GM13976 (cell line): ENCODE measurements at regions not wholly inside any gene's neighbourhood (a gene's known extent, or its start where the extent isn't known, plus 50 kb on each side); places are given as distances from the start of the nearest gene placed in this dataset.

Source experiments
- DNase-seq: peaks from one replicate; pipeline ENCODE4 v3.0.0; 2012; ENCODE audit warnings: low spot score
- in situ Hi-C: fragments of 300-500 bp; cut with MboI; formaldehyde crosslinking; loops from one replicate; pipeline ENCODE4 v1.12.0; 2022; ENCODE audit warnings: low sequenced_read_pairs, mixed read lengths, inconsistent platforms; ENCODE audit not compliant: unreplicated experiment
- TF ChIP-seq, protein P1 (sequence below): IDR thresholded peaks from 2 replicates; pipeline ENCODE4 v1.5.1; 2012; ENCODE audit warnings: borderline replicate concordance, mild to moderate bottlenecking; ENCODE audit not compliant: insufficient read depth; ENCODE audit errors: extremely low read depth, missing control alignments, control extremely low read depth

DNA sequence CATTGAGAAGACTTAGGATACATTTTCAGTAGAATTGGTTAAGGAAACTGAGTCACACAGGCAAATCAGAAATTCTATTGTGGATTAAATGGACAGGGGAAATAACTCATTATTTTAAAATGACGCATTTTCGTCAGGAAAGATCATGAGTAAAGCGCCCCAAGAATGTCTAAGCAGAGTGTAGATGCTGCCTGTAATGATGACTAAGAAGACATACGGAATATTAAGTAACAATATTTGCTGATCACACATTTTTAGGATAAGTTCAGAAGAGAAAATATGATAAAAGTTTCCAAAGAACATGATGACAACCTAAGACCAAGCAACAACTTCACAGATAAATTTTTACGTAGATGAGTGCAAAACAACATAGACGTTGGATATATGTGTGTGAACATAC is 596.3 kb upstream of the TENM3 start:
- in situ Hi-C loops: no loop called here
- no peak for DNase-seq
- TF ChIP-seq, protein P1, sequence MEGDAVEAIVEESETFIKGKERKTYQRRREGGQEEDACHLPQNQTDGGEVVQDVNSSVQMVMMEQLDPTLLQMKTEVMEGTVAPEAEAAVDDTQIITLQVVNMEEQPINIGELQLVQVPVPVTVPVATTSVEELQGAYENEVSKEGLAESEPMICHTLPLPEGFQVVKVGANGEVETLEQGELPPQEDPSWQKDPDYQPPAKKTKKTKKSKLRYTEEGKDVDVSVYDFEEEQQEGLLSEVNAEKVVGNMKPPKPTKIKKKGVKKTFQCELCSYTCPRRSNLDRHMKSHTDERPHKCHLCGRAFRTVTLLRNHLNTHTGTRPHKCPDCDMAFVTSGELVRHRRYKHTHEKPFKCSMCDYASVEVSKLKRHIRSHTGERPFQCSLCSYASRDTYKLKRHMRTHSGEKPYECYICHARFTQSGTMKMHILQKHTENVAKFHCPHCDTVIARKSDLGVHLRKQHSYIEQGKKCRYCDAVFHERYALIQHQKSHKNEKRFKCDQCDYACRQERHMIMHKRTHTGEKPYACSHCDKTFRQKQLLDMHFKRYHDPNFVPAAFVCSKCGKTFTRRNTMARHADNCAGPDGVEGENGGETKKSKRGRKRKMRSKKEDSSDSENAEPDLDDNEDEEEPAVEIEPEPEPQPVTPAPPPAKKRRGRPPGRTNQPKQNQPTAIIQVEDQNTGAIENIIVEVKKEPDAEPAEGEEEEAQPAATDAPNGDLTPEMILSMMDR: no peak

DNA sequence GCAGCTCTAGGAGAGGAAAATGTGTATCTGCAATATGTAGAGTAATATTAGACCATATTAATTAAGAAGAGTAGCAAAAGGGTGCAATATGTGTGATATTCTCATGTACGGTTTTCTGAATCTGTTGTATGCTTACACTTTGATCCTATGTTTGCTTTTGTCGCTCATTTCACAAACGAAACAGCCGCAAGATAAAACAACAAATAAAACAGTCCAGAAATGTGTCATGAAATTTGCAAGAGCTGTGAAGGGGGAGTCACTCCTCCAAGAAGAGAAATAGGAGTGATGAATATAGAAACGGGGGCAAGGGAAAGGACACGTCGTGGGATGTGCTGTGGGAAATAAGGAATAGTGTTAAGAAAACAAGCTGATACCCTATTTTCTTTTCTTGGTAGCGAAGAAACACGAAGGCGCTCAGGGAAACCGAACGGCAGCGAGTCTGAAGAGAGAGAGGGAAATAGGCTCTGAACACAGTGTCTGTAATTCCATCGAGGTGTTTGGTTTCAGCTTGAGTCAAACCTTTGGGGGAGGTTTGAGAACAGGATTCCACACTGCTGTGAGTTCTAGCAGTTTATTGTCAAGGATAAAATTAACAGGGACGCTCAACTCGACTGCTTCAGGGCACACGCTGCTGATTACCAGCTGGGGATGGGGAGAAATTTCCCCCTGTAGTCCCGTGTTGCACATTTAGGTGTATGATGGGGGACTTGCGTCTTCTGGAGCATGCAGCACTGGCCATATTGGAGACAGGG is 595.6 kb upstream of the TENM3 start:
- DNase-seq: no peak
- TF ChIP-seq, protein P1: no peak
- in situ Hi-C loops: no loop called here

DNA sequence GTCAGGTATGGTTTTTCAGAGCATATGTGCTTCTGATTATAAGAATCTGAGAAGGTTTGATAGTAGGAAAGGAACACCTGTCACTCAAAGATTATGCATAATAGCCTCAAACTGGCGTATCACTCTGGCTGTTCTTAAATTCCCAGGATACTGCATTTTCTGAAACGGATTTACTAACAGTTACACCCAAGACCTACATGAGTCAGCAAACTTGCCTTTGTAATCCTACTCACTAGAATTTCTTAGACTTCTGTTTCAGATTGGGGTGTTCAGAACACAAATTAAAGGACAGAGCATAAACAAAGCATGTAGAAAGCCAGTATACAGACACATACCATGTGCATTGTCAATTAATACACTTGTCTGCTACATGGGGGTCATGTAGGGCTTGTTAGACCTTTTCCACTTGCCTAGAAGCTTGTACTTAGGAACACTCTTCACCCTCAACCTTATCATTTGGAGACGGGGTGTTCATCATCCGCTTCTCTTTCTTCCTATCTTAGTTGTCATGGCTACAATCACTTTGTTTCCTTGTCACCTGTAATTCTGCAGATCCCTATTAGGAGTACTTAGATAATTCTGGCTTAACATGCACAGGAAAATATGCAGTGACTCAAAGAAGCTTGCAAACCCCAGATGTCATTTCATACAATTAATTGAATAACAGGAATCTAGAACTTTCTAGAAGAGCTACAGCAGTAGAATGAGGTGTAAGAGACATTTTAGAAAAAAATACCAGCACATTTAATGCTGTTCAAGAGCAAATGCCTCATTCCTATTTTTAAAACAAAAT is 593.0 kb upstream of the TENM3 start:
- in situ Hi-C loops: no loop called here
- TF ChIP-seq, protein P1: no peak
- no peak for DNase-seq

DNA sequence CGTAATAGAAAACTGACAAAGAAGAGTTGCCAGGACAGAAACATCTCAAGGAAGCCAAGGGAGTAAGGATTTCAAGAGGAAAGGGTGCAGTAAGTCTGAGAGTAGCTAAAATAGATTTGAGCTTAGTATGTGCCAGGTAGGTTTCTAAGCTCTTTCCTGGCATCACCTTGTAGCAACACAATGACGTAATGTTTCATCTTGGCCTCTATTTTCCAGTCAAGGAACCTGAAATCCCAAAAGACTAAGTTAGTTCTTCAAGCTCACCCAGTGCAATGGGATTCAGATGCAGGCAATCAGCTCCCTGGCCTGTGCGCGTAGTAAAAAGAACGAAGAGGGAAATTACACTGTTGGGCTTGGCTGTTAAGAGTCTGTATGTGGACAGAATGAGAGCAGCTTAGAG is 586.5 kb upstream of the TENM3 start:
- TF ChIP-seq, protein P1: no peak
- in situ Hi-C loops: no loop called here
- DNase-seq: no peak

DNA sequence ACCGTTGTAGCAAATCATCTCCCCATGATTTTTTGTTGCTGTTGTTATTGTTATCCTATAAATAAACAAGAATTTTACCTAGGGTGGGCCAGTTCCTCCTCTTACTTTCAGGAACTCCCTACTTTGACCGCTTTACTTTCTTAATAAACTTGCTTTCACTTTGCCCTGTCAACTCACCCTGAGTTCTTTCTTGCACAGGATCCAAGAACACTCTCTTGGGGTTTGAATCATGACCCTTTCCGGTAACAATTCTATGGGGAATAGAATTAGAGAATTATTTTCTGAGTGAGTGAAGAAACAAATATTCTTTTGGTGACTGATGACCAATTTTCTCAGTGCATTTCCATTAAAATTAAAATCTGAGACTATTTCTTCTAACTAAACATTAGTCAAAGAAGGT is 584.0 kb upstream of the TENM3 start:
- DNase-seq: no peak
- in situ Hi-C loops: no loop called here

DNA sequence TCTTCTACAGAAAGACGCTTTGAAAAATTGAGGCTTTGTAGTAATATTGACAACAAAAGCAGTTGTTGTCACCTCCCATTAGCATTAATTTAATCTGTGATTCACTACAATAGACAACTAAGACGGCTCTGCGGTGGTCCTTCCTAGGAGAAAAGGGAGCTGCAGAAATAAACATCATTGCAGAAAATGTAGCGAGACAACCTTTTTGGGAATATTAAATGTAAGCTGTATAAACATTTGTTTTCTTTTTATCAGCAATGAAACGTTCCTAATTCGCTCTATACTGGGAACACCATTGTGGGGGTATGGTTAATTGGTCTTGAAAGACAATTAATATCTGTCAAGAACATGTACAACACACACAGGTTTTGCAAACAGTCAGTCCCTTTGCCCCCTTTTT is 583.3 kb upstream of the TENM3 start:
- no peak for DNase-seq
- in situ Hi-C loops: no loop called here
- TF ChIP-seq, protein P1: no peak

More for the DNA sequence above, 584.0 kb upstream of the TENM3 start:
- TF ChIP-seq, protein P1: no peak
